ENCODE measurements at regions not wholly inside any gene's neighbourhood (a gene's known extent, or its start where the extent isn't known, plus 50 kb on each side); places are given as distances from the start of the nearest gene placed in this dataset.

DNA sequence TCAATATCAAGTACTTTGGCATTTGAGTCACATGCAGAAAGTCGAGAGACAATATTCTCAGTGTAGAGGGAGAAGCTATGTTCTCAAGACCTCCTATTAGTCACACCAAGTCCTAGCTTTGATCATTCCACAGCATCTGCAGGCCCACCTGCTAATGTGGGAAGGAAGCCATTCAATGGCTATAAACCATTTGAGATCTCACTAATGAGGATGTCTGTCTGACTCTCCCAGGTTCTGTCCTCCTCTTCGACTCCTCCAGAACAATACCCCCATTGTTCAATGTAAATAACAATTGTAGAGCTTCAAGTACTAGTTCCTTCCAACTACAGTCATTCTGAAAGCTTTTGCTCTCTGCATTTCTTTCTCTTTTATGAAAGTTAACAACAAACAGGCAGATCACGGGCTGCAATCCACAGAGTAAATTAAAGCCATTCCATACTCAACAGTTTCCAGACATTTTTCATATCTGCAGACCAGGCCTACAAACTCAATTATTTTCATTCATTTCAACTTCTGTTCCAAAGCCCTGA, 140.2 kb upstream of the EDNRA start:
- TF ChIP-seq, protein P1, sequence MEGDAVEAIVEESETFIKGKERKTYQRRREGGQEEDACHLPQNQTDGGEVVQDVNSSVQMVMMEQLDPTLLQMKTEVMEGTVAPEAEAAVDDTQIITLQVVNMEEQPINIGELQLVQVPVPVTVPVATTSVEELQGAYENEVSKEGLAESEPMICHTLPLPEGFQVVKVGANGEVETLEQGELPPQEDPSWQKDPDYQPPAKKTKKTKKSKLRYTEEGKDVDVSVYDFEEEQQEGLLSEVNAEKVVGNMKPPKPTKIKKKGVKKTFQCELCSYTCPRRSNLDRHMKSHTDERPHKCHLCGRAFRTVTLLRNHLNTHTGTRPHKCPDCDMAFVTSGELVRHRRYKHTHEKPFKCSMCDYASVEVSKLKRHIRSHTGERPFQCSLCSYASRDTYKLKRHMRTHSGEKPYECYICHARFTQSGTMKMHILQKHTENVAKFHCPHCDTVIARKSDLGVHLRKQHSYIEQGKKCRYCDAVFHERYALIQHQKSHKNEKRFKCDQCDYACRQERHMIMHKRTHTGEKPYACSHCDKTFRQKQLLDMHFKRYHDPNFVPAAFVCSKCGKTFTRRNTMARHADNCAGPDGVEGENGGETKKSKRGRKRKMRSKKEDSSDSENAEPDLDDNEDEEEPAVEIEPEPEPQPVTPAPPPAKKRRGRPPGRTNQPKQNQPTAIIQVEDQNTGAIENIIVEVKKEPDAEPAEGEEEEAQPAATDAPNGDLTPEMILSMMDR (IDR thresholded peaks at IDR 0.05; ENCODE audit: insufficient read depth, low read length): no peak
- TF ChIP-seq POLR2AphosphoS5 (IDR thresholded peaks at IDR 0.05; ENCODE audit: low read depth): no peak
